ENCODE measurements at regions not wholly inside any gene's neighbourhood (a gene's known extent, or its start where the extent isn't known, plus 50 kb on each side); places are given as distances from the start of the nearest gene placed in this dataset.

GRCh38 chr2:104378853-104379374 is 475.0 kb upstream of the POU3F3 start:
- TF ChIP-seq CTCF (IDR thresholded peaks at IDR 0.05; ENCODE audit: insufficient read depth, low read length, poor library complexity, severe bottlenecking) (no peak), EZH2phosphoT487 (conservative IDR thresholded peaks at IDR 0.05; ENCODE audit: low read length) (no peak)
